Gastrocnemius medialis (tissue), 4 donors: ENCODE measurements at regions not wholly inside any gene's neighbourhood (a gene's known extent, or its start where the extent isn't known, plus 50 kb on each side); places are given as distances from the start of the nearest gene placed in this dataset.

Source experiments
- ATAC-seq, 2 donors: fragments of 150-250 bp; one replicate each; pipeline ENCODE4 v1.9.1; 2016
- DNase-seq, 2 donors: peaks; one replicate each; pipeline ENCODE4 v3.0.0-alpha.2; 2019
- H3K27ac ChIP-seq, 4 donors: fragments of 200-600 bp; sonication (generic); 1 replicate in 1 of 4; 2 replicates in 3 of 4; pipeline ENCODE4 v1.5.1; 2016 to 2018; ENCODE audit warnings: mild to moderate bottlenecking in 2 of 4, moderate library complexity in 1 of 4
- H3K27me3 ChIP-seq, 3 donors: fragments of 200-600 bp; sonication (generic) in 2 of 3; 1 replicate in 1 of 3; 2 replicates in 2 of 3; pipeline versions ENCODE4 v1.5.1 to v1.6.0; 2016 to 2019; ENCODE audit warnings: mild to moderate bottlenecking in 1 of 3, moderate library complexity in 1 of 3
- H3K36me3 ChIP-seq, 2 donors: fragments of 200-600 bp; sonication (generic) in 1 of 2; one replicate each; pipeline ENCODE4 v1.5.1; 2017 to 2018
- H3K4me1 ChIP-seq, 2 donors: fragments of 200-600 bp; sonication (generic) in 1 of 2; one replicate each; pipeline ENCODE4 v1.5.1; 2016 to 2017; ENCODE audit warnings: mild to moderate bottlenecking in 2 of 2
- H3K4me3 ChIP-seq, 4 donors: fragments of 200-600 bp; sonication (generic) in 3 of 4; 1 replicate in 1 of 4; 2 replicates in 3 of 4; pipeline ENCODE4 v1.5.1; 2016 to 2019; ENCODE audit warnings: mild to moderate bottlenecking in 2 of 4
- H3K9me3 ChIP-seq, 3 donors: fragments of 200-600 bp; sonication (generic) in 2 of 3; 1 replicate in 1 of 3; 2 replicates in 2 of 3; pipeline ENCODE4 v1.5.1; 2016 to 2019
- CTCF ChIP-seq, 5 experiments: fragments of 450-650 bp in 3 of 5; fragments of 200-600 bp in 2 of 5; sonication (generic) in 2 of 5; IDR thresholded peaks in 4 of 5; conservative IDR thresholded peaks in 1 of 5; 1 replicate in 4 of 5; 2 replicates in 1 of 5; pipeline ENCODE4 v1.5.1; 2016 to 2019; ENCODE audit warnings: antibody characterized with exemption in 5 of 5, mild to moderate bottlenecking in 3 of 5, moderate library complexity in 3 of 5
- POLR2A ChIP-seq, 2 donors: fragments of 450-650 bp; IDR thresholded peaks; one replicate each; pipeline ENCODE4 v1.6.1; 2017; ENCODE audit warnings: antibody characterized with exemption in 2 of 2, mild to moderate bottlenecking in 2 of 2, moderate library complexity in 2 of 2
- in situ Hi-C, 4 donors: fragments of 200-750 bp; cut with MboI; loops; one replicate each; pipeline versions ENCODE4 v1.15.0 to v1.8.0; 2017; ENCODE audit warnings: low sequenced_read_pairs in 4 of 4
- intact Hi-C: fragments of 100-400 bp; cut with DNase I; formaldehyde crosslinking; loops from one replicate; pipeline ENCODE4 v1.15.1; 2023; ENCODE audit warnings: low total_unique reads

- intact Hi-C loops (loop anchor here (5.0 kb wide), 1 partner anchor 340 kb away; no protein-coding TSS in a partner anchor), in situ Hi-C loops (no loop called here)
- no peak for TF ChIP-seq CTCF (IDR thresholded peaks at IDR 0.05 in 4 of 5, conservative IDR thresholded peaks at IDR 0.05 in 1 of 5)
- TF ChIP-seq POLR2A (IDR thresholded peaks at IDR 0.05): no peak
- Histone ChIP-seq H3K9me3 (no peaks in the 10 kb centered on the region), H3K4me1 (peaks cover 0 to 10% of the 10 kb centered on the region in 2 donors), H3K36me3 (no peaks in the 10 kb centered on the region), H3K4me3 (no peak overlapping the region), H3K27ac (no peak overlapping the region), H3K27me3 (no peaks in the 10 kb centered on the region)
- ATAC-seq (no peak), DNase-seq (no peak)
Measured at GRCh38 chr4:152047451-152047850, 286.6 kb upstream of the GATB start.

GRCh38 chr4:152045807-152046571 lies 285.2 kb upstream of the GATB start:
- intact Hi-C loops: loop anchor here (5.0 kb wide), 1 partner anchor 341 kb away; no protein-coding TSS in a partner anchor
- Histone ChIP-seq H3K9me3 (no peaks in the 10 kb centered on the region), H3K27me3 (no peaks in the 10 kb centered on the region), H3K4me1 (peaks cover 0 to 10% of the 10 kb centered on the region in 2 donors), H3K4me3 (peak overlapping the region; percentile 27 to 47 (median 30)), H3K27ac (peak overlapping the region in 3 of 4 donors; percentile 16 to 65 (median 40)), H3K36me3 (no peaks in the 10 kb centered on the region)
- no peak for TF ChIP-seq POLR2A (IDR thresholded peaks at IDR 0.05)
- peak in 4 of 5 experiments; percentile 39 to 74 (median 61) for TF ChIP-seq CTCF (IDR thresholded peaks at IDR 0.05 in 4 of 5, conservative IDR thresholded peaks at IDR 0.05 in 1 of 5)
- in situ Hi-C loops: no loop called here
- DNase-seq (peak in 1 of 2 donors; percentile 28), ATAC-seq (peak; percentile 44 to 84)

GRCh38 chr4:152045449-152045806 lies 284.6 kb upstream of the GATB start:
- Histone ChIP-seq H3K27ac (peak overlapping the region in 3 of 4 donors; percentile 16 to 65 (median 40)), H3K4me1 (peaks cover 0 to 10% of the 10 kb centered on the region in 2 donors), H3K9me3 (no peaks in the 10 kb centered on the region), H3K4me3 (peak overlapping the region in 3 of 4 donors; percentile 27 to 47 (median 31)), H3K36me3 (no peaks in the 10 kb centered on the region), H3K27me3 (no peaks in the 10 kb centered on the region)
- TF ChIP-seq POLR2A (IDR thresholded peaks at IDR 0.05) (no peak), CTCF (IDR thresholded peaks at IDR 0.05 in 4 of 5, conservative IDR thresholded peaks at IDR 0.05 in 1 of 5) (no peak)
- DNase-seq (no peak), ATAC-seq (peak in 1 of 2 donors; percentile 28)
- intact Hi-C loops: loop anchor here (5.0 kb wide), 1 partner anchor 342 kb away; no protein-coding TSS in a partner anchor
- in situ Hi-C loops: no loop called here

GRCh38 chr4:152044331-152045036 lies 283.7 kb upstream of the GATB start:
- Histone ChIP-seq H3K27ac (no peak overlapping the region), H3K4me1 (peaks cover 0 to 10% of the 10 kb centered on the region in 2 donors), H3K36me3 (no peaks in the 10 kb centered on the region), H3K27me3 (no peaks in the 10 kb centered on the region), H3K4me3 (no peak overlapping the region), H3K9me3 (no peaks in the 10 kb centered on the region)
- no peak for DNase-seq
- intact Hi-C loops: loop anchor here (5.0 kb wide), 2 partner anchors 143 to 343 kb away; no protein-coding TSS in a partner anchor
- no peak for ATAC-seq
- TF ChIP-seq CTCF (IDR thresholded peaks at IDR 0.05 in 4 of 5, conservative IDR thresholded peaks at IDR 0.05 in 1 of 5) (no peak), POLR2A (IDR thresholded peaks at IDR 0.05) (no peak)
- in situ Hi-C loops: no loop called here
